Ovary (tissue), 7 donors: ENCODE measurements at regions not wholly inside any gene's neighbourhood (a gene's known extent, or its start where the extent isn't known, plus 50 kb on each side); places are given as distances from the start of the nearest gene placed in this dataset.

Experiments
- DNase-seq, 5 donors: peaks; one replicate each; pipeline ENCODE4 v3.0.0-alpha.2; 2019 to 2020
- H3K27ac ChIP-seq, 2 donors: fragments of 200-600 bp; one replicate each; pipeline versions ENCODE4 v1.5.1 to v1.8.0; 2019 to 2022
- H3K27me3 ChIP-seq: fragments of 200-600 bp; one replicate; pipeline ENCODE4 v1.8.0; 2022
- H3K36me3 ChIP-seq: fragments of 200-600 bp; sonication (generic); one replicate; pipeline ENCODE4 v1.5.1; 2019
- H3K4me1 ChIP-seq: one replicate; pipeline ENCODE4 v1.8.1; 2013; ENCODE audit warnings: mild to moderate bottlenecking, moderate library complexity; ENCODE audit not compliant: insufficient read depth
- H3K4me3 ChIP-seq: fragments of 200-600 bp; sonication (generic); one replicate; pipeline ENCODE4 v1.5.1; 2017
- H3K9me3 ChIP-seq, 2 donors: fragments of 200-600 bp in 1 of 2; sonication (generic) in 1 of 2; one replicate each; pipeline versions ENCODE4 v1.5.1 to v1.8.1; 2013 to 2019; ENCODE audit warnings: mild to moderate bottlenecking in 1 of 2, moderate library complexity in 1 of 2
- EP300 ChIP-seq: sonication (generic); formaldehyde crosslinking; IDR thresholded peaks from one replicate; pipeline ENCODE4 v1.6.1; 2017; ENCODE audit warnings: antibody characterized with exemption
- POLR2A ChIP-seq: fragments of 450-650 bp; IDR thresholded peaks from one replicate; pipeline ENCODE4 v1.6.1; 2017; ENCODE audit warnings: antibody characterized with exemption, mild to moderate bottlenecking, moderate library complexity
- WGBS, 3 donors: extraction: QIAGEN DNeasy Blood & Tissue Kit in 1 of 3; methylation state at CpG; one replicate each; pipeline versions ENCODE4 v1.1.5 to v1.1.7; 2013 to 2017; 5-methylcytosine and 5-hydroxymethylcytosine counted together
- intact Hi-C, 4 donors: fragments of 100-400 bp; cut with DNase I; formaldehyde crosslinking; loops; one replicate each; pipeline versions ENCODE4 v1.11.0 to v1.15.1; 2022 to 2023
- TF ChIP-seq, protein P1 (sequence below), 3 donors: fragments of 450-650 bp in 2 of 3; fragments of 200-600 bp in 1 of 3; IDR thresholded peaks; one replicate each; pipeline versions ENCODE4 v1.5.1 to v1.8.0; 2016 to 2022; ENCODE audit warnings: antibody characterized with exemption in 3 of 3, mild to moderate bottlenecking in 1 of 3
- donor health status: DM: no; HTN: no; CAD: no; lungs with moderate emphysema.
- donor health status: DM: no; HTN: no; CAD: no.
- donor health status: Bipolar disorder and iron deficiency.
- donor health status: DM: no; HTN: no; CAD: no.
- donor health status: DM: yes; HTN: yes; CAD: no.

DNA sequence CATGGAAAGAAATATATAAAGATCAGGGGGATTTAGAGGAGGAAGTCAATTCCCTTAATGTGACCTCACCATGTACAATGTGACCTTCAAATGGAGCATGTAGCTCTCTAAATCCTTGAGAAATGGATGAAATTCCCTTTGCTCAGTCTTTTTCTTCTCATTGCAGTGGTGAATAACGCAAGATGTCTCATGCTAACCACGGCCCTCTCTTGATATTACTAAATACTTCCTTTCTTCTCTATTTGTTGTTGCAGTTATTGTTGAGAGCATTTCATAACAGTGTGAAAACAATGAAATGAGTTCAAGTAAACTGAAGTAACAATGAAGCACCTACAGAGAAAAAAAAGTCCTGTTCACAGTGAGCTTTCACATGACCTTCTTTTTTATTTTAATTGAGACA is 55.6 kb downstream of the ZNF281 start:
- intact Hi-C loops = no loop called here
- DNase-seq = no peak
- TF ChIP-seq EP300 (no peak), POLR2A (no peak)
- TF ChIP-seq, protein P1, sequence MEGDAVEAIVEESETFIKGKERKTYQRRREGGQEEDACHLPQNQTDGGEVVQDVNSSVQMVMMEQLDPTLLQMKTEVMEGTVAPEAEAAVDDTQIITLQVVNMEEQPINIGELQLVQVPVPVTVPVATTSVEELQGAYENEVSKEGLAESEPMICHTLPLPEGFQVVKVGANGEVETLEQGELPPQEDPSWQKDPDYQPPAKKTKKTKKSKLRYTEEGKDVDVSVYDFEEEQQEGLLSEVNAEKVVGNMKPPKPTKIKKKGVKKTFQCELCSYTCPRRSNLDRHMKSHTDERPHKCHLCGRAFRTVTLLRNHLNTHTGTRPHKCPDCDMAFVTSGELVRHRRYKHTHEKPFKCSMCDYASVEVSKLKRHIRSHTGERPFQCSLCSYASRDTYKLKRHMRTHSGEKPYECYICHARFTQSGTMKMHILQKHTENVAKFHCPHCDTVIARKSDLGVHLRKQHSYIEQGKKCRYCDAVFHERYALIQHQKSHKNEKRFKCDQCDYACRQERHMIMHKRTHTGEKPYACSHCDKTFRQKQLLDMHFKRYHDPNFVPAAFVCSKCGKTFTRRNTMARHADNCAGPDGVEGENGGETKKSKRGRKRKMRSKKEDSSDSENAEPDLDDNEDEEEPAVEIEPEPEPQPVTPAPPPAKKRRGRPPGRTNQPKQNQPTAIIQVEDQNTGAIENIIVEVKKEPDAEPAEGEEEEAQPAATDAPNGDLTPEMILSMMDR (IDR thresholded peaks at IDR 0.05) = no peak
- H3K4me1 ChIP-seq = peaks cover 1% of the 10 kb centered on the region
- H3K9me3 ChIP-seq = no peaks in the 10 kb centered on the region
- H3K4me3 ChIP-seq = no peak overlapping the region
- no peaks in the 10 kb centered on the region for H3K36me3 ChIP-seq
- WGBS, 3 donors = 83 to 91% (median 83%) methylated on average over 2 of the region's 2 CpGs
- H3K27me3 ChIP-seq = no peaks in the 10 kb centered on the region
- H3K27ac ChIP-seq = no peak overlapping the region

DNA sequence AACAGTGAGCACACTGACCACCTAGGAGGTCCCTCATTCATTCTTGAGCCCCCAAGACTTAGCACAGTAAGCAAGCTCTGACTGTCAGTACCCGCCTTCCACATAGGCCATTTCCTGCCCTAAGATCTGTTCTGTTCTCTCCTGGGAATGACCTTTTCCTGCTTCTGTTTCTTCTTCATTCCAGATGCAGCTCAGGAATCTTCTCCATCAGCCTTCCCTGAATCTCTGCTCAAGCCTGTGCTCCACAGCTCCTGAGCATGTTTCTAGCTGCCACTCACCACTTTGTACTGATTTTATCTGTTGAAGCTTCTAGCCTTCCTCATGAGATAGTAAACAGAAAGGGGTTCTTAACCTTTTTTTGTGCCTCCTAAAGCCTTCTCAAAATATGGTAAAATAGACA is 56.6 kb downstream of the ZNF281 start:
- WGBS, 3 donors = 88 to 91% (median 89%) methylated on average over 1 of the region's 1 CpG
- Histone ChIP-seq H3K36me3 (no peaks in the 10 kb centered on the region), H3K27ac (no peak overlapping the region), H3K4me1 (peaks cover 1% of the 10 kb centered on the region), H3K9me3 (no peaks in the 10 kb centered on the region), H3K4me3 (no peak overlapping the region), H3K27me3 (no peaks in the 10 kb centered on the region)
- no peak for DNase-seq
- TF ChIP-seq POLR2A (no peak), EP300 (no peak)
- TF ChIP-seq, protein P1 (IDR thresholded peaks at IDR 0.05) = no peak
- intact Hi-C loops = no loop called here

DNA sequence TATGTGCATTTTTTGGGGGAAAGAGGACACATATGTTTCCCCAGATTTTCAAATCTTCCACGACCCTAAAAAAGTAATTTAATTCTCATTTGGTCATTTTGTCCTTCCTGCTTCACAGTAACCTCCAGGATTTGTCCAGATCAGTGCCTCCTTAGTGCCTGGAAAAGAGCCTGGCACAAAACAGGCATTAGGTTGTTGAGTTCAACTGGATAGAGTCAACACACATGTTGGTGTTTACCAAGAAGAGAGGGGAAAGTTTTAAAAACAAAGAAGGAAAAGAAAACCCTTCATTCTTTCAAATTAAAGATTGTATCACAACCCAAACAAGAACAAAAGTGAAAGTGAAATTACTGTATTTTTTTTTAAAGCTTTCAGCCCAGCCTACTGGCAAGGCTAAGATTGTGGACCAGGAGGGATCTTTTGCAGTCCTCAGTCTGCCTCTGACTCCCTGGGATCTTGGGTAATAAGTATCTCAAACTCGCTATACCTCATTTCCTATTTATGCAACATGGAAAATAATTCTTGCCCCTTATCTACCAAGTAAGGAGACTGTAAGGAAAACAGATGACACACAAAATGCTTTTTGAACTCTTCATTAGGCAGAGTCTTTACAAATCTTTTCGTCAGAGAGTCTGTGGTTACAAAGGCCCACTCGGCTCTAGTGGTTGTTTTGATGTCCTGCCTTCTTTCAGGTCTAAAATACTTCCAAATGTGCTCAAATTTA is 57.8 kb downstream of the ZNF281 start:
- Histone ChIP-seq H3K27ac (peak overlapping the region in 1 of 2 donors; percentile 12), H3K9me3 (no peaks in the 10 kb centered on the region), H3K27me3 (no peaks in the 10 kb centered on the region), H3K36me3 (no peaks in the 10 kb centered on the region), H3K4me3 (no peak overlapping the region), H3K4me1 (peaks cover 1% of the 10 kb centered on the region)
- DNase-seq = no peak
- intact Hi-C loops = no loop called here
- TF ChIP-seq, protein P1 (IDR thresholded peaks at IDR 0.05) = no peak
- TF ChIP-seq POLR2A (no peak), EP300 (no peak)
- WGBS, 3 donors = 19 to 21% (median 20%) methylated on average over 4 of the region's 4 CpGs

DNA sequence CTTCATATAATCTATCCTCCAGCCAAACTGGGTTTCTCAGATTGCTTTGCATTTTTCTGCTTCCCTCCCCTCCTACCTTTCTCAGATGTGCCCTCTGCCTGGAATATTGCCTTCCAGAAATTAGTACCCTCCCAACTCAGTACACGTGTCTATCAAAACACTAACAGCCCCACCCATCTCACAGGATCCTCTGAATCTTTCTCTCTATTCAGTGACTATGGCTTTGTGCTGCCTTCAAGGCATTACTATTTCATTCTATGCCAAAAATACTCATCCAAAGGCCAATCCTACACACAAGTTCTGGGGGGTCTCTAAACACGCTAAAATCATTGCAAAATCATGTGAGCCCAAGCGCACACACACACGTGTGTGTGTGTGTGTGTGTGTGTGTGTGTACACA is 58.4 kb downstream of the ZNF281 start:
- Histone ChIP-seq H3K36me3 (no peaks in the 10 kb centered on the region), H3K9me3 (no peaks in the 10 kb centered on the region), H3K4me1 (peaks cover 1% of the 10 kb centered on the region), H3K4me3 (no peak overlapping the region), H3K27ac (no peak overlapping the region), H3K27me3 (no peaks in the 10 kb centered on the region)
- no peak for DNase-seq
- 57 to 78% (median 71%) methylated on average over 4 of the region's 4 CpGs for WGBS, 3 donors
- TF ChIP-seq POLR2A (no peak), EP300 (no peak)
- TF ChIP-seq, protein P1 (IDR thresholded peaks at IDR 0.05) = no peak
- intact Hi-C loops = no loop called here
